ENCODE measurements at regions not wholly inside any gene's neighbourhood (a gene's known extent, or its start where the extent isn't known, plus 50 kb on each side); places are given as distances from the start of the nearest gene placed in this dataset.

GRCh38 chr18:65429601-65430000 lies 321.2 kb upstream of the CDH7 start:
- ATAC-seq (ENCODE audit: low read depth) (no peak), DNase-seq (ENCODE audit: low spot score) (no peak)
- Histone ChIP-seq H3K4me1 (ENCODE audit: insufficient read depth, poor library complexity, severe bottlenecking) (no peaks in the 10 kb centered on the region), H3K36me3 (ENCODE audit: low read depth) (no peaks in the 10 kb centered on the region), H3K4me3 (ENCODE audit: severe bottlenecking) (no peak overlapping the region), H3K27ac (ENCODE audit: poor library complexity, severe bottlenecking) (no peak overlapping the region), H3K9me3 (ENCODE audit: severe bottlenecking) (no peaks in the 10 kb centered on the region), H3K27me3 (ENCODE audit: insufficient read depth, poor library complexity, severe bottlenecking) (no peaks in the 10 kb centered on the region)
- no peak for TF ChIP-seq CTCF (IDR thresholded peaks at IDR 0.05; ENCODE audit: poor library complexity, severe bottlenecking)

GRCh38 chr18:65425366-65425765 lies 325.4 kb upstream of the CDH7 start:
- Histone ChIP-seq H3K27me3 (ENCODE audit: insufficient read depth, poor library complexity, severe bottlenecking) (no peaks in the 10 kb centered on the region), H3K4me1 (ENCODE audit: insufficient read depth, poor library complexity, severe bottlenecking) (no peaks in the 10 kb centered on the region), H3K36me3 (ENCODE audit: low read depth) (no peaks in the 10 kb centered on the region), H3K4me3 (ENCODE audit: severe bottlenecking) (no peak overlapping the region), H3K9me3 (ENCODE audit: severe bottlenecking) (no peaks in the 10 kb centered on the region), H3K27ac (ENCODE audit: poor library complexity, severe bottlenecking) (no peak overlapping the region)
- ATAC-seq (ENCODE audit: low read depth) (no peak), DNase-seq (ENCODE audit: low spot score) (no peak)
- TF ChIP-seq CTCF (IDR thresholded peaks at IDR 0.05; ENCODE audit: poor library complexity, severe bottlenecking), result no peak

- Histone ChIP-seq H3K27me3 (ENCODE audit: insufficient read depth, poor library complexity, severe bottlenecking) (no peaks in the 10 kb centered on the region), H3K4me1 (ENCODE audit: insufficient read depth, poor library complexity, severe bottlenecking) (no peaks in the 10 kb centered on the region), H3K36me3 (ENCODE audit: low read depth) (no peaks in the 10 kb centered on the region), H3K4me3 (ENCODE audit: severe bottlenecking) (no peak overlapping the region), H3K27ac (ENCODE audit: poor library complexity, severe bottlenecking) (no peak overlapping the region), H3K9me3 (ENCODE audit: severe bottlenecking) (no peaks in the 10 kb centered on the region)
- TF ChIP-seq CTCF (IDR thresholded peaks at IDR 0.05; ENCODE audit: poor library complexity, severe bottlenecking), result no peak
- ATAC-seq (ENCODE audit: low read depth) (no peak), DNase-seq (ENCODE audit: low spot score) (no peak)
Observed at GRCh38 chr18:65423776-65424175, 327.0 kb upstream of the CDH7 start.

GRCh38 chr18:65422544-65423136 lies 328.2 kb upstream of the CDH7 start:
- Histone ChIP-seq H3K27me3 (ENCODE audit: insufficient read depth, poor library complexity, severe bottlenecking) (no peaks in the 10 kb centered on the region), H3K9me3 (ENCODE audit: severe bottlenecking) (no peaks in the 10 kb centered on the region), H3K4me3 (ENCODE audit: severe bottlenecking) (no peak overlapping the region), H3K27ac (ENCODE audit: poor library complexity, severe bottlenecking) (no peak overlapping the region), H3K36me3 (ENCODE audit: low read depth) (no peaks in the 10 kb centered on the region), H3K4me1 (ENCODE audit: insufficient read depth, poor library complexity, severe bottlenecking) (no peaks in the 10 kb centered on the region)
- ATAC-seq (ENCODE audit: low read depth) (no peak), DNase-seq (ENCODE audit: low spot score) (no peak)
- no peak for TF ChIP-seq CTCF (IDR thresholded peaks at IDR 0.05; ENCODE audit: poor library complexity, severe bottlenecking)

- Histone ChIP-seq H3K27ac (ENCODE audit: poor library complexity, severe bottlenecking) (no peak overlapping the region), H3K4me1 (ENCODE audit: insufficient read depth, poor library complexity, severe bottlenecking) (no peaks in the 10 kb centered on the region), H3K9me3 (ENCODE audit: severe bottlenecking) (no peaks in the 10 kb centered on the region), H3K4me3 (ENCODE audit: severe bottlenecking) (no peak overlapping the region), H3K36me3 (ENCODE audit: low read depth) (no peaks in the 10 kb centered on the region), H3K27me3 (ENCODE audit: insufficient read depth, poor library complexity, severe bottlenecking) (peaks cover 4% of the 10 kb centered on the region)
- ATAC-seq (ENCODE audit: low read depth), result peak; percentile 29; the same call in 1 of the 3 replicates
- no peak for TF ChIP-seq CTCF (IDR thresholded peaks at IDR 0.05; ENCODE audit: poor library complexity, severe bottlenecking)
- no peak for DNase-seq (ENCODE audit: low spot score)
Observed at GRCh38 chr18:65415098-65415497, 335.7 kb upstream of the CDH7 start.

Data from RWPE2 (cell line).